ENCODE measurements at regions not wholly inside any gene's neighbourhood (a gene's known extent, or its start where the extent isn't known, plus 50 kb on each side); places are given as distances from the start of the nearest gene placed in this dataset.

DNA sequence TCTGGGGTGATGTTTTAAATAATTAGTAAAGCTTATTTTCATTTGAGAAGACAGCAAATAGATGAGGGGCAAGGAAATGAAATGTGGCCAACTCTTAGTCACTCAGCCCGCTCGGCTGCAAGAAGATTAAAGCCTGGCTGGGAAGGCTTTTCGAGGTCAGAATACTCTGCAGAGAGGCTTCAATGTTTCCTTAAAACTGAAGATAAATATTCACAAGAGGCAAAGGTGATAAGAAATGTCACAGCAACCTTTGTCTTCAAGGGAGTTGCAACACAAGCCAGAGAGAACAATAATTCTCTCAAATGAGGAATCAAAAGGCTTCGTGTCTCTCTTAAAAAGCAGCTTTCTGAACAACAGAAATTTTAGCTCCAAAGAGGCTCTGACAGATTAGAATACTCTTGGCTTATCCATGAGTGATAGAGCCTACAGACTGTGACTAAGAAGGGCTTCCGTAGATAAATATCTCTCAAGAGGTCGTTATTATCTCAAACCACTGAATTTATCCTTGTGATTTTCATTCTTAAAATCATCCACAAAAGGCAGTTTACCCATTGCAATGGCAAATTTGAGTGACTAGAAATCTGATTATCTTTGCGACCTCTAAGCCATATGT, 92.5 kb downstream of the KLF6 start:
- Histone ChIP-seq H4K20me1 (ENCODE audit: control insufficient read depth, insufficient read depth, low read length, poor library complexity, severe bottlenecking) (no peaks in the 10 kb centered on the region), H3K36me3 (replicated peaks in 1 of 2; ENCODE audit: control extremely low read depth in 1 of 2, control insufficient read depth in 1 of 2, extremely low read depth in 1 of 2, insufficient read depth in 2 of 2, low read length in 1 of 2) (no peaks in the 10 kb centered on the region), H3K4me1 (ENCODE audit: control insufficient read depth in 2 of 2, insufficient read depth in 2 of 2, low read length in 2 of 2) (no peaks in the 10 kb centered on the region), H3K4me2 (replicated peaks; ENCODE audit: low read depth, low read length, poor library complexity, severe bottlenecking) (no peak overlapping the region), H3K27ac (ENCODE audit: low read length in 2 of 2) (no peak overlapping the region), H3K4me3 (ENCODE audit: control extremely low read depth in 1 of 5, extremely low read depth in 1 of 5, insufficient read depth in 1 of 5, low read depth in 2 of 5, low read length in 4 of 5) (no peak overlapping the region), H3K9ac (ENCODE audit: low read length) (no peak overlapping the region), H3K79me2 (ENCODE audit: control insufficient read depth, insufficient read depth, low read length) (no peaks in the 10 kb centered on the region), H2AFZ (ENCODE audit: insufficient read depth, low read depth, low read length, poor library complexity, severe bottlenecking) (no peak overlapping the region), H3K27me3 (replicated peaks in 1 of 4; ENCODE audit: control extremely low read depth in 1 of 4, control insufficient read depth in 3 of 4, insufficient read depth in 4 of 4, low read length in 3 of 4) (no peaks in the 10 kb centered on the region), H3K9me3 (ENCODE audit: control extremely low read depth in 1 of 3, control insufficient read depth in 2 of 3, insufficient read depth in 1 of 3, low read length in 2 of 3) (peaks cover 0 to 3% (median 0%) of the 10 kb centered on the region in 3 donors)
- DNase-seq, result no peak
- Mint-ChIP-seq H3K9me3 (ENCODE audit: insufficient read depth) (no peaks in the 10 kb centered on the region), H3K27me3 (no peaks in the 10 kb centered on the region), H3K27ac (no peak overlapping the region), H3K4me3 (no peak overlapping the region), H3K4me1 (no peaks in the 10 kb centered on the region)
- no peak for ATAC-seq (ENCODE audit: low read depth)
- TF ChIP-seq EZH2 (IDR thresholded peaks at IDR 0.05; ENCODE audit: borderline replicate concordance, insufficient read depth, low read depth, low read length, poor library complexity, severe bottlenecking), result no peak
- ChIA-PET CTCF (no interaction called here), POLR2A (no interaction called here)
- intact Hi-C loops (cut with micrococcal nuclease), result no loop called here
- WGBS (ENCODE audit: insufficient coverage), result 93% methylated on average over 6 of the region's 7 CpGs

DNA sequence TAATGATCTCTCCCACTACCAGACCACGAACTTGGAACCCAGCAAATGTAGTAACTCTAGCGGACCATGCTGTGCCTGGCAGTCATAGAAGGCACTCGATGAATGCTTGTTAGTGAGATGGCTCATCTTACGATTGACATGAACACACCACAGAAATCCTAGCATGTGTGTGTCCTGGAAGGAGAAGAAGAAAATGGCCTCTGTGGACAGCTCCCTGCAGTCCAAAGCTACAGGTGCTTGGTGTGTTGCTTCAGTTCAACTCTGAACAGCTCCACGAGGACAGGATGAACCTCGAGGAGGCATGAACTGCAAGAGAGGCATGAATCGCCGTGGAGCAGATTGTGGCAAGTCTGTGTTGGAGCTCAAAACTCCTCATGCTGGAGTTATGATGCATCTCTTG, 93.5 kb downstream of the KLF6 start:
- WGBS (ENCODE audit: insufficient coverage), result 100% methylated on average over 8 of the region's 8 CpGs
- H3K9me3 ChIP-seq (ENCODE audit: control extremely low read depth in 1 of 3, control insufficient read depth in 2 of 3, insufficient read depth in 1 of 3, low read length in 2 of 3), result peaks cover 0 to 3% (median 0%) of the 10 kb centered on the region in 3 donors
- no peaks in the 10 kb centered on the region for H3K79me2 ChIP-seq (ENCODE audit: control insufficient read depth, insufficient read depth, low read length)
- no peak overlapping the region for H3K9ac ChIP-seq (ENCODE audit: low read length)
- H4K20me1 ChIP-seq (ENCODE audit: control insufficient read depth, insufficient read depth, low read length, poor library complexity, severe bottlenecking), result no peaks in the 10 kb centered on the region
- ATAC-seq (ENCODE audit: low read depth) (no peak), DNase-seq (no peak)
- Mint-ChIP-seq H3K4me3 (no peak overlapping the region), H3K27me3 (no peaks in the 10 kb centered on the region), H3K27ac (no peak overlapping the region), H3K9me3 (ENCODE audit: insufficient read depth) (no peaks in the 10 kb centered on the region), H3K4me1 (no peaks in the 10 kb centered on the region)
- H3K4me3 ChIP-seq (ENCODE audit: control extremely low read depth in 1 of 5, extremely low read depth in 1 of 5, insufficient read depth in 1 of 5, low read depth in 2 of 5, low read length in 4 of 5), result no peak overlapping the region
- intact Hi-C loops (cut with micrococcal nuclease), result no loop called here
- H3K27me3 ChIP-seq (replicated peaks in 1 of 4; ENCODE audit: control extremely low read depth in 1 of 4, control insufficient read depth in 3 of 4, insufficient read depth in 4 of 4, low read length in 3 of 4), result no peaks in the 10 kb centered on the region
- CTCF ChIA-PET, result no interaction called here
- POLR2A ChIA-PET, result no interaction called here
- no peaks in the 10 kb centered on the region for H3K36me3 ChIP-seq (replicated peaks in 1 of 2; ENCODE audit: control extremely low read depth in 1 of 2, control insufficient read depth in 1 of 2, extremely low read depth in 1 of 2, insufficient read depth in 2 of 2, low read length in 1 of 2)
- no peak overlapping the region for H2AFZ ChIP-seq (ENCODE audit: insufficient read depth, low read depth, low read length, poor library complexity, severe bottlenecking)
- no peak for TF ChIP-seq EZH2 (IDR thresholded peaks at IDR 0.05; ENCODE audit: borderline replicate concordance, insufficient read depth, low read depth, low read length, poor library complexity, severe bottlenecking)
- TF ChIP-seq, protein P1, sequence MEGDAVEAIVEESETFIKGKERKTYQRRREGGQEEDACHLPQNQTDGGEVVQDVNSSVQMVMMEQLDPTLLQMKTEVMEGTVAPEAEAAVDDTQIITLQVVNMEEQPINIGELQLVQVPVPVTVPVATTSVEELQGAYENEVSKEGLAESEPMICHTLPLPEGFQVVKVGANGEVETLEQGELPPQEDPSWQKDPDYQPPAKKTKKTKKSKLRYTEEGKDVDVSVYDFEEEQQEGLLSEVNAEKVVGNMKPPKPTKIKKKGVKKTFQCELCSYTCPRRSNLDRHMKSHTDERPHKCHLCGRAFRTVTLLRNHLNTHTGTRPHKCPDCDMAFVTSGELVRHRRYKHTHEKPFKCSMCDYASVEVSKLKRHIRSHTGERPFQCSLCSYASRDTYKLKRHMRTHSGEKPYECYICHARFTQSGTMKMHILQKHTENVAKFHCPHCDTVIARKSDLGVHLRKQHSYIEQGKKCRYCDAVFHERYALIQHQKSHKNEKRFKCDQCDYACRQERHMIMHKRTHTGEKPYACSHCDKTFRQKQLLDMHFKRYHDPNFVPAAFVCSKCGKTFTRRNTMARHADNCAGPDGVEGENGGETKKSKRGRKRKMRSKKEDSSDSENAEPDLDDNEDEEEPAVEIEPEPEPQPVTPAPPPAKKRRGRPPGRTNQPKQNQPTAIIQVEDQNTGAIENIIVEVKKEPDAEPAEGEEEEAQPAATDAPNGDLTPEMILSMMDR (IDR thresholded peaks at IDR 0.05), result no peak
- H3K4me2 ChIP-seq (replicated peaks; ENCODE audit: low read depth, low read length, poor library complexity, severe bottlenecking), result no peak overlapping the region
- no peaks in the 10 kb centered on the region for H3K4me1 ChIP-seq (ENCODE audit: control insufficient read depth in 2 of 2, insufficient read depth in 2 of 2, low read length in 2 of 2)
- no peak overlapping the region for H3K27ac ChIP-seq (ENCODE audit: low read length in 2 of 2)

Measured in B cell (primary cell).